HepG2 (cell line): ENCODE measurements at regions not wholly inside any gene's neighbourhood (a gene's known extent, or its start where the extent isn't known, plus 50 kb on each side); places are given as distances from the start of the nearest gene placed in this dataset.

Experiments used
- ATAC-seq: fragments of 200-7000 bp; cut with Tn5 transposase; 3 replicates; pipeline ENCODE4 v1.9.1; 2020; ENCODE audit warnings: mild to moderate bottlenecking, moderate library complexity
- BruUV-seq: library from RNA; stranded (reverse); fragments of 400-500 nt; replicated peaks from 2 replicates; lab custom pipeline; 2021; lab: Mats Ljungman, UMichigan
- CTCF ChIA-PET: fragments of 300-600 bp; formaldehyde crosslinking; extraction: SDS; loops from one replicate; lab custom pipeline; 2021; ENCODE audit warnings: low total read pairs, inconsistent platforms, low intra/inter-chr PET ratio; lab: Yijun Ruan, JAX
- POLR2A ChIA-PET: fragments of 350-600 bp; sonication (Branson Sonifier 250); formaldehyde crosslinking; loops from one replicate; lab custom pipeline; 2020; ENCODE audit warnings: antibody characterized with exemption, inconsistent platforms; lab: Yijun Ruan, JAX
- DNase-seq: peaks from one replicate; pipeline ENCODE4 v3.0.0-alpha.2; 2015; ENCODE audit warnings: low spot score
- FAIRE-seq: peaks from 3 replicates; lab custom pipeline; 2011; peaks lifted over from hg19 to GRCh38; lab: Jason Lieb, UNC
- H2AFZ ChIP-seq: one replicate; pipeline ENCODE4 v1.6.1; 2011; ENCODE audit warnings: low read length, inconsistent platforms
- H3K27ac ChIP-seq: fragments of 300-600 bp; 3 replicates; pipeline ENCODE4 v1.8.0; 2011; ENCODE audit warnings: mixed run types, mild to moderate bottlenecking, mixed read lengths, low read length, inconsistent platforms; ENCODE audit not compliant: insufficient read depth; ENCODE audit errors: extremely low read length
- H3K27me3 ChIP-seq, 2 experiments: fragments of 200-600 bp in 1 of 2; 2 replicates in 1 of 2; 3 replicates in 1 of 2; pipeline versions ENCODE4 v1.6.0 to v1.8.0; 2011; ENCODE audit warnings: low read length in 2 of 2, mild to moderate bottlenecking in 2 of 2, moderate library complexity in 2 of 2, inconsistent platforms in 1 of 2; ENCODE audit not compliant: insufficient read depth in 2 of 2, control insufficient read depth in 1 of 2
- H3K36me3 ChIP-seq, 2 experiments: fragments of 200-600 bp in 1 of 2; replicated peaks in 1 of 2; 2 replicates in 1 of 2; 3 replicates in 1 of 2; pipeline versions ENCODE4 v1.5.1 to v1.8.0; 2011; ENCODE audit warnings: low read length in 2 of 2, inconsistent platforms in 1 of 2; ENCODE audit not compliant: insufficient read depth in 2 of 2, control insufficient read depth in 1 of 2
- H3K4me1 ChIP-seq: 2 replicates; pipeline ENCODE4 v1.5.1; 2012; ENCODE audit warnings: low read length, inconsistent platforms; ENCODE audit not compliant: insufficient read depth
- H3K4me2 ChIP-seq: 2 replicates; pipeline ENCODE4 v1.6.0; 2011; ENCODE audit warnings: low read depth, low read length, inconsistent platforms
- H3K4me3 ChIP-seq, 3 experiments: fragments of 200-600 bp in 1 of 3; sonication (generic), shearing (Covaris generic) in 1 of 3; replicated peaks in 1 of 3; 2 replicates each; pipeline ENCODE4 v1.5.1; 2011 to 2016; ENCODE audit warnings: low read length in 3 of 3, inconsistent platforms in 2 of 3, low read depth in 2 of 3, mild to moderate bottlenecking in 2 of 3, control low read depth in 1 of 3, mixed read lengths in 1 of 3; ENCODE audit not compliant: insufficient read depth in 1 of 3
- H3K79me2 ChIP-seq: one replicate; pipeline ENCODE4 v1.6.1; 2011; ENCODE audit warnings: low read length, inconsistent platforms; ENCODE audit not compliant: insufficient read depth
- H3K9ac ChIP-seq: 2 replicates; pipeline ENCODE4 v1.6.0; 2011; ENCODE audit warnings: mild to moderate bottlenecking, low read depth, low read length, inconsistent platforms; ENCODE audit not compliant: insufficient read depth
- H3K9me3 ChIP-seq: 2 replicates; pipeline ENCODE4 v1.5.1; 2012; ENCODE audit warnings: mild to moderate bottlenecking, low read length
- H4K20me1 ChIP-seq: 2 replicates; pipeline ENCODE4 v1.6.0; 2011; ENCODE audit warnings: inconsistent platforms, mild to moderate bottlenecking, low read length, moderate library complexity; ENCODE audit not compliant: insufficient read depth
- CEBPB ChIP-seq: IDR thresholded peaks from 2 replicates; pipeline ENCODE4 v1.6.1; 2011; ENCODE audit warnings: low read depth, low read length, improper control_type of control experiment, borderline replicate concordance
- NR1H2 ChIP-seq: sonication (generic); formaldehyde crosslinking; IDR thresholded peaks from 2 replicates; pipeline ENCODE4 v1.8.1; 2022; ENCODE audit warnings: low read depth, missing genetic modification reagents, borderline replicate concordance
- PRDM15 ChIP-seq: sonication (generic); formaldehyde crosslinking; IDR thresholded peaks from 2 replicates; pipeline ENCODE4 v1.4.0; 2020; ENCODE audit warnings: missing genetic modification reagents
- TBX2 ChIP-seq: sonication (generic); formaldehyde crosslinking; IDR thresholded peaks from 2 replicates; pipeline ENCODE4 v1.5.0; 2020; ENCODE audit warnings: missing genetic modification reagents, mild to moderate bottlenecking, borderline replicate concordance
- in situ Hi-C: cut with HindIII; loops from 2 replicates; pipeline ENCODE4 v1.10.0; 2017; ENCODE audit warnings: low pct_unique_long_range_greater_than_20kb; ENCODE audit not compliant: extremely low pct_ligation_motif_present
- intact Hi-C: fragments of 100-400 bp; cut with micrococcal nuclease; formaldehyde crosslinking; loops from one replicate; pipeline ENCODE4 v1.10.0; 2022; ENCODE audit not compliant: unreplicated experiment
- TF ChIP-seq, protein P1 (sequence below): fragments of 450-650 bp; IDR thresholded peaks from 2 replicates; pipeline ENCODE4 v1.6.1; 2017
- TF ChIP-seq, protein P2 (sequence below): sonication (generic); formaldehyde crosslinking; IDR thresholded peaks from 2 replicates; pipeline ENCODE4 v1.4.0; 2020; ENCODE audit warnings: missing genetic modification reagents
- TF ChIP-seq, protein P3 (sequence below): sonication (generic); formaldehyde crosslinking; IDR thresholded peaks from 2 replicates; pipeline ENCODE4 v1.5.0; 2020; ENCODE audit warnings: missing genetic modification reagents

GRCh38 chr5:112671687-112672086, 66.0 kb upstream of the APC start:
- no peaks in the 10 kb centered on the region for H3K9me3 ChIP-seq
- H2AFZ ChIP-seq, result no peak overlapping the region
- H3K4me3 ChIP-seq, result no peak overlapping the region
- no peak overlapping the region for H3K27ac ChIP-seq
- POLR2A ChIA-PET, result no interaction called here
- H3K36me3 ChIP-seq, result no peaks in the 10 kb centered on the region
- ATAC-seq, result no peak
- FAIRE-seq, result no peak
- intact Hi-C loops, result no loop called here
- CTCF ChIA-PET, result no interaction called here
- no peak for TF ChIP-seq NR1H2 (CRISPR knock-in tag)
- TF ChIP-seq TBX2 (CRISPR knock-in tag), result no peak
- TF ChIP-seq PRDM15, result no peak
- TF ChIP-seq, protein P1, sequence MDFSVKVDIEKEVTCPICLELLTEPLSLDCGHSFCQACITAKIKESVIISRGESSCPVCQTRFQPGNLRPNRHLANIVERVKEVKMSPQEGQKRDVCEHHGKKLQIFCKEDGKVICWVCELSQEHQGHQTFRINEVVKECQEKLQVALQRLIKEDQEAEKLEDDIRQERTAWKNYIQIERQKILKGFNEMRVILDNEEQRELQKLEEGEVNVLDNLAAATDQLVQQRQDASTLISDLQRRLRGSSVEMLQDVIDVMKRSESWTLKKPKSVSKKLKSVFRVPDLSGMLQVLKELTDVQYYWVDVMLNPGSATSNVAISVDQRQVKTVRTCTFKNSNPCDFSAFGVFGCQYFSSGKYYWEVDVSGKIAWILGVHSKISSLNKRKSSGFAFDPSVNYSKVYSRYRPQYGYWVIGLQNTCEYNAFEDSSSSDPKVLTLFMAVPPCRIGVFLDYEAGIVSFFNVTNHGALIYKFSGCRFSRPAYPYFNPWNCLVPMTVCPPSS, result no peak
- TF ChIP-seq, protein P2, sequence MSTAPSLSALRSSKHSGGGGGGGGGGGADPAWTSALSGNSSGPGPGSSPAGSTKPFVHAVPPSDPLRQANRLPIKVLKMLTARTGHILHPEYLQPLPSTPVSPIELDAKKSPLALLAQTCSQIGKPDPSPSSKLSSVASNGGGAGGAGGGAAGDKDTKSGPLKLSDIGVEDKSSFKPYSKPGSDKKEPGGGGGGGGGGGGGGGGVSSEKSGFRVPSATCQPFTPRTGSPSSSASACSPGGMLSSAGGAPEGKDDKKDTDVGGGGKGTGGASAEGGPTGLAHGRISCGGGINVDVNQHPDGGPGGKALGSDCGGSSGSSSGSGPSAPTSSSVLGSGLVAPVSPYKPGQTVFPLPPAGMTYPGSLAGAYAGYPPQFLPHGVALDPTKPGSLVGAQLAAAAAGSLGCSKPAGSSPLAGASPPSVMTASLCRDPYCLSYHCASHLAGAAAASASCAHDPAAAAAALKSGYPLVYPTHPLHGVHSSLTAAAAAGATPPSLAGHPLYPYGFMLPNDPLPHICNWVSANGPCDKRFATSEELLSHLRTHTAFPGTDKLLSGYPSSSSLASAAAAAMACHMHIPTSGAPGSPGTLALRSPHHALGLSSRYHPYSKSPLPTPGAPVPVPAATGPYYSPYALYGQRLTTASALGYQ, result no peak
- TF ChIP-seq, protein P3, sequence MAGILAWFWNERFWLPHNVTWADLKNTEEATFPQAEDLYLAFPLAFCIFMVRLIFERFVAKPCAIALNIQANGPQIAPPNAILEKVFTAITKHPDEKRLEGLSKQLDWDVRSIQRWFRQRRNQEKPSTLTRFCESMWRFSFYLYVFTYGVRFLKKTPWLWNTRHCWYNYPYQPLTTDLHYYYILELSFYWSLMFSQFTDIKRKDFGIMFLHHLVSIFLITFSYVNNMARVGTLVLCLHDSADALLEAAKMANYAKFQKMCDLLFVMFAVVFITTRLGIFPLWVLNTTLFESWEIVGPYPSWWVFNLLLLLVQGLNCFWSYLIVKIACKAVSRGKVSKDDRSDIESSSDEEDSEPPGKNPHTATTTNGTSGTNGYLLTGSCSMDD (CRISPR knock-in tag), result no peak
- TF ChIP-seq CEBPB, result peak; percentile 29; the same call in 1 of the 2 replicates
- in situ Hi-C loops, result no loop called here
- H4K20me1 ChIP-seq, result no peaks in the 10 kb centered on the region
- H3K79me2 ChIP-seq, result no peaks in the 10 kb centered on the region
- no peaks in the 10 kb centered on the region for H3K4me1 ChIP-seq
- no TSS peak for BruUV-seq
- H3K9ac ChIP-seq, result no peak overlapping the region
- H3K27me3 ChIP-seq, result no peaks in the 10 kb centered on the region
- H3K4me2 ChIP-seq, result no peak overlapping the region
- no peak for DNase-seq
